ENCODE measurements at regions not wholly inside any gene's neighbourhood (a gene's known extent, or its start where the extent isn't known, plus 50 kb on each side); places are given as distances from the start of the nearest gene placed in this dataset.

- H3K4me1 Mint-ChIP-seq (ENCODE audit: low read depth): peaks cover 10% of the 10 kb centered on the region
- POLR2A ChIA-PET: interaction anchor here (0.6 kb wide), 1 partner anchor 1392 kb away, joined by 3 read pairs; no protein-coding TSS in a partner anchor
- DNase-seq (no peak), ATAC-seq (no peak)
- H3K4me3 Mint-ChIP-seq: no peak overlapping the region
- no peaks in the 10 kb centered on the region for H3K9me3 Mint-ChIP-seq
- H3K36me3 Mint-ChIP-seq (ENCODE audit: low read depth): no peaks in the 10 kb centered on the region
- CTCF ChIA-PET: interaction anchor here (1.6 kb wide), 1 partner anchor 32 kb away, joined by 5 read pairs; no protein-coding TSS in a partner anchor
- intact Hi-C loops (cut with micrococcal nuclease): no loop called here
- no peak overlapping the region for H3K27ac Mint-ChIP-seq
- no peak for TF ChIP-seq CTCF (IDR thresholded peaks at IDR 0.05)
- no peaks in the 10 kb centered on the region for H3K27me3 Mint-ChIP-seq
These were observed 63.6 kb upstream of the C1QTNF7 start for GRCh38 chr4:15364183-15364582.

- H3K36me3 Mint-ChIP-seq (ENCODE audit: low read depth): no peaks in the 10 kb centered on the region
- no peak overlapping the region for H3K4me3 Mint-ChIP-seq
- no peak for ATAC-seq
- intact Hi-C loops (cut with micrococcal nuclease): no loop called here
- ChIA-PET CTCF (interaction anchor here (1.2 kb wide), 1 partner anchor 35 kb away, joined by 3 read pairs; no protein-coding TSS in a partner anchor), POLR2A (no interaction called here)
- TF ChIP-seq CTCF (IDR thresholded peaks at IDR 0.05): no peak
- DNase-seq: no peak
- H3K9me3 Mint-ChIP-seq: no peaks in the 10 kb centered on the region
- H3K4me1 Mint-ChIP-seq (ENCODE audit: low read depth): peaks cover 10% of the 10 kb centered on the region
- H3K27ac Mint-ChIP-seq: no peak overlapping the region
- H3K27me3 Mint-ChIP-seq: no peaks in the 10 kb centered on the region
These were observed 62.2 kb upstream of the C1QTNF7 start for GRCh38 chr4:15365641-15366040.

- peaks cover 10% of the 10 kb centered on the region for H3K4me1 Mint-ChIP-seq (ENCODE audit: low read depth)
- ATAC-seq: no peak
- CTCF ChIA-PET: interaction anchor here (1.0 to 1.4 kb wide), 3 partner anchors 11 to 91 kb away, joined by 3 to 4 read pairs (median 3); no protein-coding TSS in a partner anchor
These were observed 61.1 kb upstream of the C1QTNF7 start for GRCh38 chr4:15366721-15367120.

GRCh38 chr4:15368856-15369255 is 59.0 kb upstream of the C1QTNF7 start:
- H3K27me3 Mint-ChIP-seq: no peaks in the 10 kb centered on the region
- DNase-seq (no peak), ATAC-seq (peak; percentile 45)
- ChIA-PET CTCF (no interaction called here), POLR2A (no interaction called here)
- H3K4me3 Mint-ChIP-seq: no peak overlapping the region
- intact Hi-C loops (cut with micrococcal nuclease): no loop called here
- H3K36me3 Mint-ChIP-seq (ENCODE audit: low read depth): no peaks in the 10 kb centered on the region
- H3K4me1 Mint-ChIP-seq (ENCODE audit: low read depth): peaks cover 10% of the 10 kb centered on the region
- no peaks in the 10 kb centered on the region for H3K9me3 Mint-ChIP-seq
- no peak overlapping the region for H3K27ac Mint-ChIP-seq
- no peak for TF ChIP-seq CTCF (IDR thresholded peaks at IDR 0.05)

More at GRCh38 chr4:15366721-15367120, 61.1 kb upstream of the C1QTNF7 start:
- H3K4me3 Mint-ChIP-seq: no peak overlapping the region
- no peaks in the 10 kb centered on the region for H3K27me3 Mint-ChIP-seq
- peak; percentile 14 for DNase-seq
- TF ChIP-seq CTCF (IDR thresholded peaks at IDR 0.05): no peak
- POLR2A ChIA-PET: interaction anchor here (0.8 kb wide), 1 partner anchor 656 kb away, joined by 4 read pairs; no protein-coding TSS in a partner anchor
- H3K9me3 Mint-ChIP-seq: no peaks in the 10 kb centered on the region
- intact Hi-C loops (cut with micrococcal nuclease): no loop called here
- no peak overlapping the region for H3K27ac Mint-ChIP-seq
- no peaks in the 10 kb centered on the region for H3K36me3 Mint-ChIP-seq (ENCODE audit: low read depth)

GRCh38 chr4:15370296-15370695 is 57.5 kb upstream of the C1QTNF7 start:
- no peak for TF ChIP-seq CTCF (IDR thresholded peaks at IDR 0.05)
- Mint-ChIP-seq H3K4me3 (no peak overlapping the region), H3K9me3 (no peaks in the 10 kb centered on the region), H3K27ac (no peak overlapping the region), H3K36me3 (ENCODE audit: low read depth) (no peaks in the 10 kb centered on the region), H3K4me1 (ENCODE audit: low read depth) (peaks cover 10% of the 10 kb centered on the region), H3K27me3 (no peaks in the 10 kb centered on the region)
- no peak for ATAC-seq
- no peak for DNase-seq
- ChIA-PET CTCF (no interaction called here), POLR2A (no interaction called here)
- intact Hi-C loops (cut with micrococcal nuclease): no loop called here
